GM19463 (cell line): ENCODE measurements at regions not wholly inside any gene's neighbourhood (a gene's known extent, or its start where the extent isn't known, plus 50 kb on each side); places are given as distances from the start of the nearest gene placed in this dataset.
"Not testable (repeated sequence)": the region's sequence is repeated elsewhere in the genome, so short reads cannot be mapped to it uniquely, and the experiment has no call there.

Experiments used
- ATAC-seq: cut with Tn5 transposase; IDR thresholded peaks from one replicate; pipeline ENCODE4 v1.9.1; 2021; ENCODE audit warnings: mild to moderate bottlenecking, moderate library complexity; ENCODE audit not compliant: unreplicated experiment

GRCh38 chr7:106386958-106387357, 102.2 kb upstream of the NAMPT start:
- ATAC-seq: no peak

- no peak for ATAC-seq
Measured at GRCh38 chr7:106384373-106384772, 99.6 kb upstream of the NAMPT start.

GRCh38 chr7:106382929-106383328, 98.1 kb upstream of the NAMPT start:
- ATAC-seq: no peak

GRCh38 chr7:106382129-106382528, 97.3 kb upstream of the NAMPT start:
- no peak for ATAC-seq

- ATAC-seq: no peak
Measured at GRCh38 chr7:106381252-106381651, 96.5 kb upstream of the NAMPT start.

GRCh38 chr7:106377847-106378361, 93.1 kb upstream of the NAMPT start:
- ATAC-seq: peak; percentile 62

GRCh38 chr7:106376026-106376799, 91.4 kb upstream of the NAMPT start:
- ATAC-seq: no peak

GRCh38 chr7:106375499-106375898, 90.7 kb upstream of the NAMPT start:
- no peak for ATAC-seq

- no peak for ATAC-seq
Measured at GRCh38 chr7:106374437-106374836, 89.7 kb upstream of the NAMPT start.

- ATAC-seq: no peak
Measured at GRCh38 chr7:106372595-106373318, 88.0 kb upstream of the NAMPT start.

GRCh38 chr7:106372126-106372525, 87.3 kb upstream of the NAMPT start:
- ATAC-seq: no peak

- no peak for ATAC-seq
Measured at GRCh38 chr7:106371629-106372028, 86.8 kb upstream of the NAMPT start.

GRCh38 chr7:106370542-106370941, 85.8 kb upstream of the NAMPT start:
- no peak for ATAC-seq

GRCh38 chr7:106369816-106370215, 85.0 kb upstream of the NAMPT start:
- ATAC-seq: no peak

GRCh38 chr7:106369352-106369751, 84.6 kb upstream of the NAMPT start:
- no peak for ATAC-seq

- ATAC-seq: no peak
Measured at GRCh38 chr7:106367664-106368063, 82.9 kb upstream of the NAMPT start.

- ATAC-seq: no peak
Measured at GRCh38 chr7:106367018-106367420, 82.2 kb upstream of the NAMPT start.

- peak; percentile 86 for ATAC-seq
Measured at GRCh38 chr7:106365252-106366005, 80.6 kb upstream of the NAMPT start.

GRCh38 chr7:106362507-106362906, 77.7 kb upstream of the NAMPT start:
- ATAC-seq: not testable (repeated sequence)

GRCh38 chr7:106358103-106358663, 73.4 kb upstream of the NAMPT start:
- peak; percentile 89 for ATAC-seq

GRCh38 chr7:106357675-106358074, 72.9 kb upstream of the NAMPT start:
- ATAC-seq: no peak
